ENCODE measurements at regions not wholly inside any gene's neighbourhood (a gene's known extent, or its start where the extent isn't known, plus 50 kb on each side); places are given as distances from the start of the nearest gene placed in this dataset.

DNA sequence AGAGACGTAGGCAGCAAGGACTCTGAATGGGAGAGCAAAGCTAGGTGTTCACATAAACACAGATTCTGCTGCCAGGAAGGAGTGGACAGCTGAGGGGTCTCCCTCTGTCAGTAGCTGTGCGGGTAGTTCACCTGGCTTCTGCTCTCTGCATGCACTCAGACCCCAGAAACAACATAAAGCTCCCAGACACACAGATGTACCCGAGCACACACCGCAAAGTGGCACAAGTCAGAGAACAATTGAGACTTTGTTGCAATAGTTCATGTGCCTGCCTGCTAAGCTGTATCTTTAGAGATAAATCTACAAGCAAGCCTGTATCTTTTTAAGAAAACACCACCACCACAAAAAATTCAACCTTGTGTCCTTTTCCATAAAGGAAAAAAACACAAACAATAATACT, 420.0 kb upstream of the ST6GAL2 start:
- Histone ChIP-seq H3K4me1 (ENCODE audit: insufficient read depth, low read length) (no peaks in the 10 kb centered on the region), H3K27ac (ENCODE audit: low read length) (no peak overlapping the region), H3K9me3 (ENCODE audit: insufficient read depth, low read length, severe bottlenecking) (no peaks in the 10 kb centered on the region), H3K9ac (ENCODE audit: low read depth, low read length) (no peak overlapping the region), H3K36me3 (ENCODE audit: insufficient read depth, low read length) (no peaks in the 10 kb centered on the region), H3K27me3 (ENCODE audit: insufficient read depth, low read length, poor library complexity) (no peaks in the 10 kb centered on the region), H3K4me2 (ENCODE audit: insufficient read depth, low read length) (no peak overlapping the region), H4K20me1 (ENCODE audit: insufficient read depth, low read length) (no peaks in the 10 kb centered on the region), H3K4me3 (ENCODE audit: low read depth in 1 of 2, low read length in 2 of 2) (no peak overlapping the region), H2AFZ (ENCODE audit: low read depth, low read length) (no peak overlapping the region), H3K79me2 (ENCODE audit: insufficient read depth, low read length) (no peaks in the 10 kb centered on the region)
- ATAC-seq (ENCODE audit: insufficient read depth, low read depth) = no peak
- DNase-seq = no peak
- TF ChIP-seq EZH2 (IDR thresholded peaks at IDR 0.05; ENCODE audit: borderline replicate concordance, low read depth, low read length, severe bottlenecking) = no peak
- TF ChIP-seq, protein P1, sequence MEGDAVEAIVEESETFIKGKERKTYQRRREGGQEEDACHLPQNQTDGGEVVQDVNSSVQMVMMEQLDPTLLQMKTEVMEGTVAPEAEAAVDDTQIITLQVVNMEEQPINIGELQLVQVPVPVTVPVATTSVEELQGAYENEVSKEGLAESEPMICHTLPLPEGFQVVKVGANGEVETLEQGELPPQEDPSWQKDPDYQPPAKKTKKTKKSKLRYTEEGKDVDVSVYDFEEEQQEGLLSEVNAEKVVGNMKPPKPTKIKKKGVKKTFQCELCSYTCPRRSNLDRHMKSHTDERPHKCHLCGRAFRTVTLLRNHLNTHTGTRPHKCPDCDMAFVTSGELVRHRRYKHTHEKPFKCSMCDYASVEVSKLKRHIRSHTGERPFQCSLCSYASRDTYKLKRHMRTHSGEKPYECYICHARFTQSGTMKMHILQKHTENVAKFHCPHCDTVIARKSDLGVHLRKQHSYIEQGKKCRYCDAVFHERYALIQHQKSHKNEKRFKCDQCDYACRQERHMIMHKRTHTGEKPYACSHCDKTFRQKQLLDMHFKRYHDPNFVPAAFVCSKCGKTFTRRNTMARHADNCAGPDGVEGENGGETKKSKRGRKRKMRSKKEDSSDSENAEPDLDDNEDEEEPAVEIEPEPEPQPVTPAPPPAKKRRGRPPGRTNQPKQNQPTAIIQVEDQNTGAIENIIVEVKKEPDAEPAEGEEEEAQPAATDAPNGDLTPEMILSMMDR (IDR thresholded peaks at IDR 0.05; ENCODE audit: borderline replicate concordance, extremely low read depth, low read length, poor library complexity, severe bottlenecking) = no peak

DNA sequence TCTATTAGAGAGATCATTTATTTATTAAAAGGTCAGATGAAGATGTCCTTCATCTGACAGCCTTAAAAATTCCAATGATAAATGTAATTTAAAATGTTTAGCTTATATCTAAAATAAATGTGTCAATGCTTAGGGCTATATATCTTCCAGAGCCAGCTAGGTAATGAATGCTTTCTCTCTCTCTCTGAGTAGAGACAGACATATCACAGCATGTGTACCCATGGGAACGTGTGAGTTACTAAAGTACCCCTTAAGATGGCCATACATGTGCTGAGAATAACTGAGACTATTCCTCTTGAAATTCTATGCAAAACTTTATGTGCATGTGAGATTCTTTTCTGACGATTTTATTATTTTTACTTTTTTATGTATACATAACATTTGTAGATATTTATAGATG, 420.9 kb upstream of the ST6GAL2 start:
- DNase-seq = no peak
- H3K36me3 ChIP-seq (ENCODE audit: insufficient read depth, low read length) = no peaks in the 10 kb centered on the region
- no peak overlapping the region for H2AFZ ChIP-seq (ENCODE audit: low read depth, low read length)
- no peak overlapping the region for H3K4me2 ChIP-seq (ENCODE audit: insufficient read depth, low read length)
- H3K9ac ChIP-seq (ENCODE audit: low read depth, low read length) = no peak overlapping the region
- ATAC-seq (ENCODE audit: insufficient read depth, low read depth) = no peak
- no peaks in the 10 kb centered on the region for H4K20me1 ChIP-seq (ENCODE audit: insufficient read depth, low read length)
- no peaks in the 10 kb centered on the region for H3K27me3 ChIP-seq (ENCODE audit: insufficient read depth, low read length, poor library complexity)
- no peaks in the 10 kb centered on the region for H3K4me1 ChIP-seq (ENCODE audit: insufficient read depth, low read length)
- no peaks in the 10 kb centered on the region for H3K9me3 ChIP-seq (ENCODE audit: insufficient read depth, low read length, severe bottlenecking)
- no peaks in the 10 kb centered on the region for H3K79me2 ChIP-seq (ENCODE audit: insufficient read depth, low read length)
- no peak for TF ChIP-seq EZH2 (IDR thresholded peaks at IDR 0.05; ENCODE audit: borderline replicate concordance, low read depth, low read length, severe bottlenecking)
- TF ChIP-seq, protein P1 (IDR thresholded peaks at IDR 0.05; ENCODE audit: borderline replicate concordance, extremely low read depth, low read length, poor library complexity, severe bottlenecking) = no peak
- no peak overlapping the region for H3K27ac ChIP-seq (ENCODE audit: low read length)
- H3K4me3 ChIP-seq (ENCODE audit: low read depth in 1 of 2, low read length in 2 of 2) = no peak overlapping the region

DNA sequence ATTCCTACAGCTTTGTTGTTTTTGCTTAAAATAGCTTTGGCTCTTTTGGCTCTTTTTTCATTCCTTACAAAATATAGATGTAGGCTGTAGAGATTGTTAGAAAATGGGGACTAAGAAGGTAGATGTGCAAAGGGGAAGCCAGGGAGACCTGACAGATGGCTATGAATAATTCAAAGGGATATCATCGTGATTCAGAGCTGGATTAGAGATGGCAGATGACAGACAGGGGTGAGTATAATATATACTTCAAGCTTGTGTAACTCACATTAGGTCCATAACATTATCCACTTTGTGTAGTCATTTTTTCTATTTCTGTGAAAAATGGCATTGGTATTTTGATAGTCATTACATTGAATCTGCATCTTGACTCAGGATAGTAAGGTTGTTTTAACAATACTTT, 422.9 kb upstream of the ST6GAL2 start:
- Histone ChIP-seq H3K27ac (ENCODE audit: low read length) (no peak overlapping the region), H3K4me3 (ENCODE audit: low read depth in 1 of 2, low read length in 2 of 2) (no peak overlapping the region), H2AFZ (ENCODE audit: low read depth, low read length) (no peak overlapping the region), H3K79me2 (ENCODE audit: insufficient read depth, low read length) (no peaks in the 10 kb centered on the region), H4K20me1 (ENCODE audit: insufficient read depth, low read length) (no peaks in the 10 kb centered on the region), H3K9me3 (ENCODE audit: insufficient read depth, low read length, severe bottlenecking) (no peaks in the 10 kb centered on the region), H3K4me1 (ENCODE audit: insufficient read depth, low read length) (no peaks in the 10 kb centered on the region), H3K4me2 (ENCODE audit: insufficient read depth, low read length) (no peak overlapping the region), H3K36me3 (ENCODE audit: insufficient read depth, low read length) (no peaks in the 10 kb centered on the region), H3K9ac (ENCODE audit: low read depth, low read length) (no peak overlapping the region), H3K27me3 (ENCODE audit: insufficient read depth, low read length, poor library complexity) (no peaks in the 10 kb centered on the region)
- no peak for ATAC-seq (ENCODE audit: insufficient read depth, low read depth)
- no peak for DNase-seq
- no peak for TF ChIP-seq EZH2 (IDR thresholded peaks at IDR 0.05; ENCODE audit: borderline replicate concordance, low read depth, low read length, severe bottlenecking)
- TF ChIP-seq, protein P1 (IDR thresholded peaks at IDR 0.05; ENCODE audit: borderline replicate concordance, extremely low read depth, low read length, poor library complexity, severe bottlenecking) = no peak

DNA sequence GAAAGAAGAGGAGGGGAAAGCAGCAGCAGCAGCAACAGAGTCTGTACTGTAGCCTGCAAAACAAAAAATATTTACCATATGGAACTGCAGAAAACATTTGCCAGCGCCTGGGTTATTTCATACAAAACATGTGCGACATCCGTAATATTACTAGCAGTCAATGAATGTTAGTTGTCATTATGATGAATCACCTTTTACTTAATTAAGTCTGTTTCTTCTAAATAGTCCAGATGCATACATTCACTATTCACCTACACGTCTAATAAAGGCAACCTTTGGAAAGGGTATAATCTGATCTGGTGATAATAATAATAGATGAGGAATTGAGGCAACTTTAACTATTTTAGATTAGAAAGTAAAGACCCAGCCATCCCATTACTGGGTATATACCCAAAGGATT, 426.3 kb upstream of the ST6GAL2 start:
- Histone ChIP-seq H3K79me2 (ENCODE audit: insufficient read depth, low read length) (no peaks in the 10 kb centered on the region), H3K4me3 (ENCODE audit: low read depth in 1 of 2, low read length in 2 of 2) (no peak overlapping the region), H3K4me2 (ENCODE audit: insufficient read depth, low read length) (no peak overlapping the region), H3K36me3 (ENCODE audit: insufficient read depth, low read length) (no peaks in the 10 kb centered on the region), H3K9me3 (ENCODE audit: insufficient read depth, low read length, severe bottlenecking) (no peaks in the 10 kb centered on the region), H3K27me3 (ENCODE audit: insufficient read depth, low read length, poor library complexity) (no peaks in the 10 kb centered on the region), H3K4me1 (ENCODE audit: insufficient read depth, low read length) (no peaks in the 10 kb centered on the region), H3K9ac (ENCODE audit: low read depth, low read length) (no peak overlapping the region), H4K20me1 (ENCODE audit: insufficient read depth, low read length) (no peaks in the 10 kb centered on the region), H3K27ac (ENCODE audit: low read length) (no peak overlapping the region), H2AFZ (ENCODE audit: low read depth, low read length) (no peak overlapping the region)
- ATAC-seq (ENCODE audit: insufficient read depth, low read depth) = no peak
- DNase-seq = no peak
- no peak for TF ChIP-seq EZH2 (IDR thresholded peaks at IDR 0.05; ENCODE audit: borderline replicate concordance, low read depth, low read length, severe bottlenecking)
- TF ChIP-seq, protein P1 (IDR thresholded peaks at IDR 0.05; ENCODE audit: borderline replicate concordance, extremely low read depth, low read length, poor library complexity, severe bottlenecking) = no peak
